ENCODE measurements at regions not wholly inside any gene's neighbourhood (a gene's known extent, or its start where the extent isn't known, plus 50 kb on each side); places are given as distances from the start of the nearest gene placed in this dataset.
A peak's percentile ranks its signal among the peaks of the same experiment; 100 is the strongest.

DNA sequence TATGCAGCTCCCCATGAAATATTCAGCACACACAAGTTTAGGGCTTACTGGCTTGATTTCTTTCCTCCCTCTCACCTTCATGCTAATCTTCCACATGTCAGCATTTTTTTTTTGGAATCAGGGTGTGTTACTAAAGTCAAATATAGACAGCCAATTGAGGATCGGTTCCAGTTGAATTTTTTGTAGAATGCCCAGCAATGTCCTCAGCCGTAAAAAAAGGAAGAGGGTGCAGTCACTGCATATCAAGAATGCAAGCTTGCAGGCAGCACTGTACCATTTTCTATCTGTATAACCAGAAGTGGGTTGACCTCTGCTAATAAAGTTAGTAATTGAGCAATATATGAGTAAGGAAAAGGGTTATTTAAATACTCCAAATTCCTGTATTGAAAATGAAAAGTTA, 51.4 kb upstream of the CHMP2B start:
- DNase-seq, result no peak

DNA sequence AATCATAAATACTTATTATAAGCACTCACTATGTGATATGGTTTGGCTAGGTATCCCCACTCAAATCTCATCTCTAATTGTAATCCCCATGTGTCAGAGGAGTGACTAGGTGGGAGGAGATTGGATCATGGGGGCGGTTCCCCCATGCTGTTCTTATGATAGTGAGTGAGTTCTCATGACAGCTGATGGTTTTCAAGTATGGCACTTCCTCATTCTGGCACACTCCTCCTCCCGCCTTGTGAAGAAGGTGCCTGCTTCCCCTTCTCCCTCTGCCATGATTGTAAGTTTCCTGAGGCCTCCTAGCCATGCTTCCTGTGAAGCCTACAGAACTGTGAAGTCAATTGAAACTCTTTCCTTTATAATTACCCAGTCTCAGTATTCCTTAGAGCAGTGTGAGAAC, 53.3 kb upstream of the CHMP2B start:
- DNase-seq, result no peak

DNA sequence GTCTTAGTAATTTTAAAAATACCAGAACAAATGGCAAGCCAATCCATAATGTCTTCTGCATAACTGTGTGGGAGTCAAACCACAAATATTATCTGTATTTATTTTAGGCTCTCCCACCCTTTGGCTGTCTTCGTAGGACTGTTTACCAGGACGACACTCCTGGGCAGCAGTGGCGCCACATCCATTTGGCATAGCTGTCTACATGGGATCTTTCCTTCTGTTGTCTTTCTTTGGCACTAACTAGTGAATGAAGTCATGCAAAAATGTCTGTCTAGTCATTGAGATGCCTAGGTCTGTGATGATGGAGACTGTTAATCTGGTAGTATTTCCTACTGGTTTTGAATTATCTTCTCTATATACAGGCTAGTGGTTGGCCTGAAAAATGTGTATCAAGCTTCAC, 54.0 kb upstream of the CHMP2B start:
- no peak for DNase-seq

DNA sequence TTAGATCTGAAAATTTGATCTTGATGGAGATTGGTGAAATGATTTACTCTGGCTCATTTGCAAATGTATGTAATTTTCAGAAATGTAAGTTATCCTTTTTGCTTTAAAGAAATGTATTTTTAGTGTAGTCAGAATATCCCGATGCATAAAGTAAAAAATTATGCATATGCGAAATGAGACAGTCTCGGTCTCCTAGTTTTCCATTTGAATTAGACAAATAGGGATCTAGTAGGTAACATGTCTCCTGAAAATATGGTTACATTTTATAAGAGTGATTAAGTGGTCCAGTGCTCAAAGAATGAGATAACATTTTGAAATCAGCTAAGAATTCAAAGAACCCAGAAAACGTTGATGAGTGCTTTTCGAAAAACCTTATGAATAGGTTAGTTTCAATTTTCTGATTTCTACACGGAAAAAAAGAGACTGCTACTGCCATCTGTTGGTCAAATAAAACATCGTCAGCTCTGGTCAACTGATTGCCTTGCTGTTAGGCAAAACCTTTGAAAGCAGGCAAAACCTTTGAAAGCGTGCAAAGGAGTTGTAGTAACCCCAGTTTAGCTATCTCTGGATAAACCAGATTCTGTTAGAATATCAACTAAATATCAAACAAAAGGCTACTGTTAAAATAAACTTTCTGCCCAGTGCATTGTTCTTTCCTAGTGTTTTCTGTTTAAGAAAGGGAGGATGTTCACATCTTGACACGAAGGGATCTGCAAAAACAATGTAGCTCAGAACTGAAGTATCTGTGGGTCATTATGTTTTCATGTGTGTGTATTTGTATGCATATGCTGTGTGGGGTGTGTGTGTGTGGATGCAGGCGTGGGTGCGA, 59.3 kb upstream of the CHMP2B start:
- peak; percentile 21 for DNase-seq

DNA sequence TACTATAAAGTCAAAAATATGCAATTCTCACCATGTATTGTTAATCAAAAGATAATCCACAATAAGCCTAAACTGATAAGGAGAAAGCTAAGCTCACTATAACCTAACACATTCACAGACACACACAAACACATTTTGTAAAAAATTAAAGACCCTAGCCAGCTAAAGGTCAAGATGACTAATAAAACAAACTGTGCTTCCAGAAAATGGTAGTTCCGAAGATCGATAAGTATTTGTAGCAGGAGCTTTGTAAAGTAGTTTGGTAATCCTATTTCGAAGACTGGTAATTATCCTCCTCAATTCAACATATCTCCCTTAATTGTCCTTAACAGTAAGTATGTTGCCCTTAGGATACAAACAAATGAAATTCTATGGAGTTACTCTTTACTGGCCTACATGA, 62.9 kb upstream of the CHMP2B start:
- no peak for DNase-seq

DNA sequence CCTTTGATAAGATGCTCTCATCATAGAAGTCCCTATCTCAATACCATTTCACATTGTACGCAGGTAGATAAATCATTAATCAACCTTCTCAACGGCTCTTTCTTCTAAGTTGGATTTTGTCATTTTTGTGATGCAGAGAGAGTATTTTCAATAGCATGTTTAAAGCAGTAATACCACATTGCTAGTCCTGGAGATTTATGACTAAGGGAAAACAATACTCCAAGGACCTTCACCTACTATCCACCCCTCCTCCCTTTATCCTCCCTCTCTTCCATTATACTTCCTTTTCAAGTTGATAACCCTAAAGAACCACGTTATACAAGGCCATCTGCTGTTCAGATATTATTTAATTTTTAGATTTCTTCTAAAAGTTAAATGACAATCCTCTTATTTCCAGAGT, 65.3 kb upstream of the CHMP2B start:
- DNase-seq, result no peak

DNA sequence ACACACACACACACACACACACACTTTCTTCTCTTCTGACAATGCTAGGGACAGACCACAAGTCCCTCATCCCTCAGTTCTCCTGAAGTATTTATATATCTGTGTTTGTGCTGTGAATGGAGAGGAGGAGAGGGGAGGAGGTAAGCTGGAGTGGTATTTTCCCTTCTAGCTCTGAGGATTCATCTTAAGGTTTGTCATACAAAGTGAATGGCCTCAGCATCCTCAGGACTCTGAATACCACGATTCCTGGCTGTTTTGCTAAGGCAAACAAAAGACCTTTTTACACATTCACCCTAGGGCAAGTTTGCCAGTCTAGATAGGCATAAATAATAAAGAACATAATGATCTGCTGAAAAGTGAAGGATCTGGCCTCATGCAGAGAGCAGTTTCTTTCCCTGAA, 65.7 kb upstream of the CHMP2B start:
- peak; percentile 27 for DNase-seq

DNA sequence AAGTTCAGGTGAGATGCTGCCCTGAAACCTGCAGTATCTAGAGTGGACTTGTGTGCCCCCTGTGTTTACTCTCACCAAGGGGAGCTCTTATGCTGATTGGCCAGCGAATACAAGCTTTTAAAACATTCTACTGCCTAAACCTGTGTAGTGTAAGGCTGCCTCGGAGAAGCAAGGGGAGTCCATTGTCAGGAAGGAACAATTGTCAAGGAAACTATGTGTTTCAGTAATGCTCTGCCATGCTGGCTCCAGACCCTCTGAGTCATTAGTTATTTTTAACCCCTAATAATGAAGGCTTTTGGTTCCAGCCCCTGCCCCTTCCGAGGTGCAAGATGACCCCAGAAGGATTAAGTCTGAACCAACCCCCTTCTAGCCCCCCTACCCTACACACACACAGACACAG, 66.1 kb upstream of the CHMP2B start:
- DNase-seq, result no peak

DNA sequence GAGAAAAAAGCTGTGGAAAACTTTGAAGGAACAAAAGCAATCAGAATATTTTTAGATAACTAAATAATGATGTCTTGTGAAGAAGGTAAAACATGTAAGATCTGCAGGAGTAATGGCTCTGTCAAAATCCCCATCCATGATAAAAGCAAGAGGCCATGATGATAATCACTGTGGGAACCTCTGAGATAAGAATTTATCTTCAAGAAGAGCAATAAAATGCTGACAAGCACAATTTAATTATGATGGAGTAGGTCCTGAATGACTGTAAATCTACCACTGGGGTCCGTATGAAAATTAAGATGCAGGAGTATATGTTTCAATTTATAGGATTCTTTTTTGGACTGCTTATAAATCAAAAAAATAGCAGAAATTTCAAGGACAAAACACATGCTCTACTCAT, 68.3 kb upstream of the CHMP2B start:
- DNase-seq, result no peak

DNA sequence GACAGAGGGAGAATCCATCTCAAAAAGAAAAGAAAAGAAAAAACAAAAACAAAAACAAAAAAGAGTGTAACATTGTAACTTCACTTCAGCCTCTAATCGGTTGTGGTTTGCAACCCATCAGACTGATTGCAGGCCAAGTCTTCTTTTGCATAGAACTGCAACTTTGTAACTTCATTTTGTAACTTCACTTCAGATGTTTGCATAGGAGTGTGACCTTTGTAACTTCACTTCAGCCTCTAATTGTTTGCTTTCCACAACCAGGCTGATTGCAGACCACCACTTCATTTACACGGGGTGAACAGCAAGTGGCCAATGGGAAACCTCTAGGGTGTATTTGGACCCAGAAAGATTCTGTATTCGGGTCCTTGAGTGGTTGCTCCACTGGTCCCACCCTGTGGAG, 79.1 kb upstream of the CHMP2B start:
- no peak for DNase-seq

DNA sequence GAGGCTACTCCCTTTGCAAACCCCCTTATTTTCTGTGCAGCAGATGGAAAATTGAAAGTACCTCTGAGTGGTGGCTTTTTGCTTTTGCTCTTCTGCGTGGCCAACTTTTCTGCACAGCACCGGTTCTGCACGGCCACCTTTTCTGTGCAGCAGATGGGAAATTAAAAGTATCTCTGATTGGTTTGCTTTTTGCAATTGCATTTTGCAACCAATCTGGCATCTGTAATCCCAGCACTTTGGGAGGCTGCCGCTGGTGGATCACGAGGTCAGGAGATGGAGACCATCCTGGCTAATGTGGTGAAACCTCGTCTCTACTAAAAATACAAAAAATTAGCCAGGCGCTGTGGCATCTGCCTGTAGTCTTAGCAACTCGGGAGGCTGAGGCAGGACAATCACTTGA, 79.5 kb upstream of the CHMP2B start:
- no peak for DNase-seq

DNA sequence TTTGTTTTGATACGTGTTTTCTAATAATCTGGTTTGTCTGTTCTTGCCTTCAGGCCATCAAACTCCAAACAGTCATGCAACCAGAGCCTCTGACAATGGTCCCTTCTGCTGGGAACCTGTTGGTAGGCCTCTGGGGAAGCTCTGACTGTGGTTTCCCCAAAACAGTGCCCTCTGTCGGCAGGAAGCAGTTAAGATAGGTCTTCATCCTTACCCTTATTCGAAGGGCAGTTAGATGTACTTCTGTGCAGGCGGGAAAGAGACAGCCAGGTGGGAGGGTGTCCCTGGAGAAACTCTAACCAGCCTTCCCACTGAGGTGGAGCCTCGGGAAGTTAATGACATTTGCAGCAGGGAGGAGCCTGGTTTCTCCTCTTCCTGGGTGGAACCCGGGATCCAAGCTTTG, 81.6 kb upstream of the CHMP2B start:
- no peak for DNase-seq

DNA sequence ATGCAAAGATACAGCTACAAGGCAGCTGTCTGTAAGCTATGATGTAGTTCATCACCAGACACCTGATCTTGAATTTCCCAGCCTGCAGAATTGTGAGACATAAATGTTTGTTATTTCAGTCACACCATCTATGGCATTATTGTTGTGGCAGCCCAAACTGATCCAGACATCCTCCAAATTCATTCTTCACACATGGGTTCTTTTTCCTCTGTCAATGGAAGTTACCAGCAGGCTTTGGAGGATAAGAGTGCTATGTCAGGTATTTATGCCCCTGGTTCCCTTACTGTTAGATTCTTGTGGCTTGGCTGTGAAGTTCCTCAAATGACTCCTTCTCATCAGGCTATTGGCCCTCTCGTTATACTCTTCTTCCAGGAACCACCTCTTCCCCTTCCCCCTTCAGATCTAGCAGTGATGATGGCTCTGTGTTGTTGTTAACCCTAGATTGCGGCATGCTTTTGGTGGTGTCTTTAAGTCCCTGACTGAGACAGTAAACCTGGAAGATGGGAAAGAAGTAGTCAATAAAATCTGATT, 91.0 kb upstream of the CHMP2B start:
- no peak for DNase-seq

DNA sequence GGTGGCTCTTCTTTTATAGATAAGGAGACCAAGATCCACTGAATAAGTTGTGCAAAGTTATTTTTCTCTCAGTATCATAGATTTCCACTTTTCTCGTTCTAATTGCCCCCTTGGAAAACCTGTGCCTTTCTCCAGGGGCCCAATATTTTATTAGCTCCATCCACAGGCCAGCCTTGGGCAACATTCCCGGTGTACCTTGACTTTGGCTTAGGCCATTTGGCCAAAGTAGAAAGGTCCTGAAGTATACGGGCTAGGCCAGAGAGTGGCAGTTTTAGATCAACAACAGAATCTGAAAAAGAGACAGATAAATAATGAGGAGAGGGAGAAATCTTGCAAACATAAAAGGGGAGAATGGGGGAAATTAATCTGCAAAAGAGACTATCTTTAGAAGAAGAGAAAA, 91.7 kb upstream of the CHMP2B start:
- DNase-seq, result no peak

DNA sequence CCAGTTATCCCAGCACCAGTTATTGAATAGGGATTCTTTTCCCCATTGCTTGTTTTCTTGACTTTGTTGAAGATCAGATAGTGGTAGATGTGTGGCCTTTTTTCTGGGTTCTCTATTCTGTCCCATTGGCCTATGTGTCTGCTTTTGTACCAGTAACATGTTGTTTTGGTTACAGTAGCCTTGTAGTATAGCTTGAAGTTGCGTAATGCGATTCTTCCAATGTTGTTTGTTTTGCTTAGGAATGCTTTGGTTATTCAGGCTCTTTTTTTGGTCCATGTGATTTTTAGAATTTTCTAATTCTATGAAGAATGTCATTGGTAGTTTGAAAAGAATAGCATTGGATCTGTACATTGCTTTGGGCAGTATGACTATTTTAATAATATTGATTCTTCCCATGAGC, 94.3 kb upstream of the CHMP2B start:
- no peak for DNase-seq

DNA sequence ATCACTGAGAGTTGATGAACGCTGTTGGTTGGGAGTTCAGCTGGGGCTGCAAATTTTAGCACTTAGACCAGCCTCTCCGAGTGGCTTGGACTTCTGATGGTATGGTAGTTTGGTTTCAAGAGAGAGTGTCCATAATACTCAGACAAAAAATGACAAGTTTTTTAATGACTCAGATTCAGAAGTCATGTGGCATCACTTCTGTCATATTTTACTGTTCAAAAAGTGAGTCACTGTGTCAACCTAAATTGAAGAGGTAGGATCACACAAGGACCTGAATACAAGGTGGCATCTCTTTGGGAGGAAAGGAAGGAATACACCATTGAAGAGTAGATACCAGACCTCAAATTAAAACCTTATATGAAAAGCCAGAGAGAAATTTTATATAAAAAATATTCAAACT, 99.1 kb upstream of the CHMP2B start:
- DNase-seq, result no peak

DNA sequence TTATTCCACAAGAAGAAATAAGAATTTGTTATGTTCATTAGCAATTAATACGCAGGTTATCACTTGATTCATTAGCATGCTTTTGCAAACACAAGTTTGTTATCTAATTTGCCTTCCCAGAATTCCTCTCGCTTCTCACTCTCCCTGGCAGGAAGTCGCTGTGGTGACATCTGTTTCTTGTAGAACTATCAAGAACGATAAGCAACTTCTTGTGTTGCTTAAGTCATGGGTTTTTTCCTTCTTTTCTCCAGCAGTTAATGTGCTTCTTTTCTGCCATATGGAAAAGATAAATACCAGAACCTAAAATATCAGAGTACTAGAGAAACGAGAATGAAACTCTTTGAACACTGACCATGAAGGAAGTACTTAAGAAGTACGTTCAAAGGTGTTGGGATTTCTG, 99.8 kb upstream of the CHMP2B start:
- DNase-seq, result no peak

DNA sequence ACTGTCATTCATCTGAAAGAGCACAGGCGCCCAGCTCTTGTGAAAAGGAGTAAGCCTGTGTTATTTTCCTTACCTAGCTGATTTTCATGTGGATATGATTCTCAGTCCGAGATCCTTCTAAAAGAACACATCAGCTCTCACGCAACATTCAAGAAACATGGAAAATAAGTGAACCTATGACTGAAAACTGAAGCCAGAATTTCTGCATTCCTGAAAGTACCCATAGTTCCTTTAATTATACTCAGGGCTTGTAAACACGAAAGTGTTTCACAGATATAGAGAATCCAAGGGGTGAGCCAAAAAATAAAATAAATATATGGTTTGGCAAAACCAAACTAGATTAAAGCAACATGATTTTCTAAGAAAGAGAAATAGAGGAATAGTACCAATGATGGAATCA, 100.8 kb upstream of the CHMP2B start:
- DNase-seq, result no peak

DNA sequence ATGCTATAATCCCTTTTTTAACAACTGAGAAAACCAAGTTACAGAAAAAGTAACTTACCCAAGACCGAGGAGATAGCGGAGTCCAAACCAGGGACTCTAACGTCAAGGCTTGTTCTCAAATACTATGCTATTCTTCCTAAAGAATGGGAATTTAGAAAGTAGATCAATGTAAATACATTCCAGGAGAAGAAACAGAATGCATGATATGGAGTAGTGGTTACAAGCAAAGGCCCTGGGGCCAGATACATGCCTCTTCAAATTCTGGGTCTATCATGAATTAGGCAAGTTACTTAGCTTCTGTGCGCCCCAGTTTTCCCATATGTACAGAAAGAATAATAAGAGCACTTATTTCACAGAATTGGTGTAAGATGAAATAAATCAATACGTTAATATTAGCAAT, 102.0 kb upstream of the CHMP2B start:
- DNase-seq, result no peak

DNA sequence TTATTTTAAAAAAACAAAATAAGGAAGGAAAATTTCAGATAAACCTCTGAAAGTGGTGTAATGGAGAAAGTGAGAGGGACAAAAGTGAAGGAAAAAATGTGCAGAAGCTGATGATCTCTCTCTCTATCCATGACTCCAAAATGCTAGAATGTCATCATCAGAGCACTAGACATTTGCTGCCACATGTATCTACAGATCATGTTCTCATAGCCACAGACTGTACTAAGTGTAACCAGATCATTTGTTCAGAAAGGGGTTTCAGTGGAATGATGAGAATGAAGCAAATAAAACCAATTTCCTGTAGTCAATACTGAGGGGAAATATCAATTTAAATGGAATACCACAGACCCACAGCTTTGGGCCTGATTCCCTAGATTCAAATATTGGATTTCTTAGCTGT, 104.3 kb upstream of the CHMP2B start:
- no peak for DNase-seq

DNA sequence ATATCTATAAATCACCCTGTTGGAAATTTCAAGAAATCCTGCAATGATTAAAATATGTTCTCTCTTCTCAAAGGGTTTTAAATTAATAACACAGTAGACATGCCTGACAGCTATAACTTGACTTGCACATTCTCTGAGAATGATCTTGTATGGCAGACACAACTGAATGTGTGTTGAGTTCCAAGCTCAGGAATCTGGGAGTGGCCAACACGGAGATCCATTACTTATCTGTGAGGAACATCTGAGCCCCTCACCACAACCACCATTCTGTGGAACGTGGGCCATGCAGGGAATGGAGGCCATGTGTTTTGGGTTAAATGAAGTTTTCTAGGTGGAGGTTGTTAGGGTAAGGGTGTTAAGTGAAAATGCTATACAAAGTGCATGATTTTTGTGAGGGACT, 105.3 kb upstream of the CHMP2B start:
- DNase-seq, result no peak

DNA sequence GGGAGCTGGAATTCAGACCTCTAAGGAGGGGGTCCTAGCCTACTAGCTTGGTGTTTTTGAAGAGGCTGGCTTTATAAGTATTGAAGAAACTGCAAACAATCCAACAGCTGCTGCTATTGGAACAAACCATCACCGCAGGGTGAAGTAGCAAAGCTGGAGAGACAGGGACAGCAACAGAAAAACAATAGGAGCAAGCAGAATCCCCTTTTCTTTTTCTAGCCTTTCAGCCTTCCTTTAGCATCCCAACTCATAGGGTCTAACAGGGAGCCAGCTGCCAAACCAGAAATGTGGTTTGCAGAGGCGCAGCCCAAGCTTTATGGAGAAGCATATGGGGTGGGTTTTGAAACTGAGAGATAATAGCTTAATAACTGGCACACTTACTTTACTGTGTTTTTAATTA, 106.2 kb upstream of the CHMP2B start:
- peak; percentile 19 for DNase-seq

DNA sequence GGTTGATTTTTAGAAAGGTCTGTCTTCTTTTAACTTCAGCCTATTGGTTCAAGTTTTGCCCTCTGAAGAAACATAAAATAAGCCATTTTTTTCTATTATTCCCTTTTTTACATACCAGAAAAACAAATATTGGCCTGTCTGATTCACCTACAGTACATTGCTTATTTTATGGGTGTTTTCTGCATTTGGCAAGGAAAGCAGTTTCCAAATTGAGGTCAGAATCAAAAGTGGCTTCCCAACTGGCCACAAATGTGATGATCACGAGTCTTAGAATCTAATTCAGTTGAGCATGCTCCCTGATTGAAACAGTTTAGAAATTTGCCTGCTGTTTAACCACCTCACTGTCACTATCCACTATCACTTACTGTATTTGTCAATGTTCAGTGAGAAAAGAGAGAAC, 106.9 kb upstream of the CHMP2B start:
- no peak for DNase-seq

DNA sequence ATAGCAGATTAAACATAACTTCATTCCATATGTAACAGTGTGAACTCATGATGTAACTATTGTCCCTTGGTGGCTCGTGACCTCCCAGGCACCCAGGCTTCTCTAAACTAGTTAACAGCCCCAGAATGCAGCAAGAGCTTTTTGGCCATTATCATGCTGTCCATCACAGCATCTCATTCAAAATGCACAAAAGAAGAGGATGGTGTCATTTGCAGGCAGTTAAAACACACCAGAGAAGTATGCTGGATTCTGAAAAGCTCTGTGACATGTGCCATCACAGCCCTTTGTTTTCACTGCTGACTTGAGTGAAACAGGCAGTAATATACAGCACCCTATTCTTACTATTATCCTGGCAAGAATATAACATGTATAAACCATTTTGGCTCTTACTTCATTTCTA, 117.6 kb upstream of the CHMP2B start:
- no peak for DNase-seq
